ENCODE measurements at regions not wholly inside any gene's neighbourhood (a gene's known extent, or its start where the extent isn't known, plus 50 kb on each side); places are given as distances from the start of the nearest gene placed in this dataset.

GRCh38 chr12:72746048-72746447, 473.9 kb downstream of the TRHDE start (continued):
- TF ChIP-seq ZNF462 (CRISPR knock-in tag; IDR thresholded peaks at IDR 0.05) (no peak), ZNF331 (CRISPR knock-in tag; IDR thresholded peaks at IDR 0.05; ENCODE audit: low read depth) (no peak), CREB1 (CRISPR knock-in tag; IDR thresholded peaks at IDR 0.05; ENCODE audit: low read depth) (no peak), POLR2AphosphoS5 (IDR thresholded peaks at IDR 0.05; ENCODE audit: low read depth) (no peak), ZNF114 (CRISPR knock-in tag; IDR thresholded peaks at IDR 0.05) (no peak)

- H3K4me3 ChIP-seq, result no peak overlapping the region
- no peak for TF ChIP-seq CTCF (conservative IDR thresholded peaks at IDR 0.05; ENCODE audit: low read depth in 2 of 2)
- ATAC-seq, result no peak
- Mint-ChIP-seq H3K4me3 (no peak overlapping the region), H3K27ac (no peak overlapping the region), H3K36me3 (ENCODE audit: low read depth) (peaks cover 13% of the 10 kb centered on the region; the same call in 2 of the 3 replicates), H3K27me3 (ENCODE audit: insufficient read depth, low read depth, poor library complexity) (no peaks in the 10 kb centered on the region), H3K9me3 (peaks cover 10% of the 10 kb centered on the region), H3K4me1 (peaks cover 5% of the 10 kb centered on the region; the same call in 2 of the 3 replicates)
- H3K27ac ChIP-seq (ENCODE audit: low read depth), result no peak overlapping the region
- H3F3A ChIP-seq (replicated peaks; ENCODE audit: low read depth), result no peaks in the 10 kb centered on the region
- H3K4me2 ChIP-seq, result no peak overlapping the region
- no peaks in the 10 kb centered on the region for H3K27me3 ChIP-seq (ENCODE audit: insufficient read depth)
- H3K79me2 ChIP-seq (replicated peaks; ENCODE audit: insufficient read depth), result no peaks in the 10 kb centered on the region
- peaks cover 24% of the 10 kb centered on the region; the same call in 1 of the 2 replicates for H3K9me2 ChIP-seq (ENCODE audit: insufficient read depth)
- no peak overlapping the region for H2AFZ ChIP-seq
- H3K4me1 ChIP-seq (ENCODE audit: insufficient read depth), result no peaks in the 10 kb centered on the region
- no peaks in the 10 kb centered on the region for H4K20me1 ChIP-seq (replicated peaks; ENCODE audit: insufficient read depth)
- no peaks in the 10 kb centered on the region for H3K36me3 ChIP-seq (ENCODE audit: insufficient read depth)
- no peak for DNase-seq (ENCODE audit: low spot score)
These were observed 475.1 kb downstream of the TRHDE start for GRCh38 chr12:72747111-72747849.

Measured in GM23338 (cell line).